GM12872 (cell line): ENCODE measurements at regions not wholly inside any gene's neighbourhood (a gene's known extent, or its start where the extent isn't known, plus 50 kb on each side); places are given as distances from the start of the nearest gene placed in this dataset.

ENCODE experiments used
- TF ChIP-seq, protein P1 (sequence below): IDR thresholded peaks from 3 replicates; pipeline ENCODE4 v1.5.1; 2011; ENCODE audit warnings: low read depth, mild to moderate bottlenecking, low read length, moderate library complexity; ENCODE audit not compliant: insufficient read depth

GRCh38 chr2:228549441-228550007, 368.0 kb upstream of the SPHKAP start:
- TF ChIP-seq, protein P1, sequence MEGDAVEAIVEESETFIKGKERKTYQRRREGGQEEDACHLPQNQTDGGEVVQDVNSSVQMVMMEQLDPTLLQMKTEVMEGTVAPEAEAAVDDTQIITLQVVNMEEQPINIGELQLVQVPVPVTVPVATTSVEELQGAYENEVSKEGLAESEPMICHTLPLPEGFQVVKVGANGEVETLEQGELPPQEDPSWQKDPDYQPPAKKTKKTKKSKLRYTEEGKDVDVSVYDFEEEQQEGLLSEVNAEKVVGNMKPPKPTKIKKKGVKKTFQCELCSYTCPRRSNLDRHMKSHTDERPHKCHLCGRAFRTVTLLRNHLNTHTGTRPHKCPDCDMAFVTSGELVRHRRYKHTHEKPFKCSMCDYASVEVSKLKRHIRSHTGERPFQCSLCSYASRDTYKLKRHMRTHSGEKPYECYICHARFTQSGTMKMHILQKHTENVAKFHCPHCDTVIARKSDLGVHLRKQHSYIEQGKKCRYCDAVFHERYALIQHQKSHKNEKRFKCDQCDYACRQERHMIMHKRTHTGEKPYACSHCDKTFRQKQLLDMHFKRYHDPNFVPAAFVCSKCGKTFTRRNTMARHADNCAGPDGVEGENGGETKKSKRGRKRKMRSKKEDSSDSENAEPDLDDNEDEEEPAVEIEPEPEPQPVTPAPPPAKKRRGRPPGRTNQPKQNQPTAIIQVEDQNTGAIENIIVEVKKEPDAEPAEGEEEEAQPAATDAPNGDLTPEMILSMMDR: no peak

- TF ChIP-seq, protein P1: no peak
These were observed 366.7 kb upstream of the SPHKAP start for GRCh38 chr2:228548230-228548629.

DNA sequence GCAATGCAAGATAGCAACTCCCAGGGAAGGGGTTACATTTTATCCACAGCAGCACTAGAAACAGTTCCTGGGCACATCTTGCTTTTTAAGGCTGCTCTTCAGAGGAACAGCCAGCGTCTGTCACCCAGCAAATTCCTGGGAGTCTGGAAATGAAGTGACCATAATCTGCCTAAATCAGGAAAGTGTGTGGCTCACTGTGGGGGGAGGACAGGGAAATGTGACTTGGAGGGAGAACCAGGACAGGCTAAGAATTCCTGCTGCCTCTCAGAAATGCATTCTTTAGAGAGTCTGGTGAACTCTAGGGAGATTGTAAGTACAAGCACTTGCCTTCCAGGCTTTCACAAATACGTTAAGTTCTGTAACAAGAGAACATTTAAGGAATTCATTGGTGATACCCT, 364.3 kb upstream of the SPHKAP start:
- TF ChIP-seq, protein P1: no peak

DNA sequence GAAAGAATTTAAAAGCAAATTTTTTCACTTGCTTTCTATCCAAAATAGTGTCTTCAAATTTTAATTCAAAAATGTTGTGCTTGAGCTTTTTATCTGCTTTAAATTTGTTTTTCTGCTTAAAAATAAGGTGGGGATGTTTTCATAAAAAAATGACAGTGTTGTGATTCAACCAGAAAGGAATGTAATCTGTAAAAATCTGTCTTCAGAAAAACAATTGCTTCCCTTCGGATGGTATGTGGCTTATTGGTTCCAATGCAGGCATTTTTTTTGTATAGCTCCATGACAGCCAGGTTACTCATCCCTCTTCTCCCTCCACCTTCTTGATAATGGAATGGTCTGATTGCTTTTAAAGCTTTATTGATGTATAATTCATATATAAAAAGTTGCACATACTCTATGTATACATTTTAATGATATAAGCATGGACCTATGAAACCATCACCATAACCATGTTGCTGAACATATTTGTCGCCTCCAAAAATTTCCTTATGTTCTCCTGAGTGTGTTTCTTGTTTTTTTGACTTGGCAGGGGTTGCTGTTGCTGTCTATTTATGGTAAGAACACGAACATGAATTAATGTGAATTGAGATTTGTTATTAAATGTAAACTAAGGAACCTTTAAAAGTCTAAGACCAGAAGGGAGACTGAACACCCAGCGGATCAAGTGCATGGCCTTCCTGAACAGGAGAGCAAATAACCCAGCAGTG, 363.7 kb upstream of the SPHKAP start:
- TF ChIP-seq, protein P1: no peak

DNA sequence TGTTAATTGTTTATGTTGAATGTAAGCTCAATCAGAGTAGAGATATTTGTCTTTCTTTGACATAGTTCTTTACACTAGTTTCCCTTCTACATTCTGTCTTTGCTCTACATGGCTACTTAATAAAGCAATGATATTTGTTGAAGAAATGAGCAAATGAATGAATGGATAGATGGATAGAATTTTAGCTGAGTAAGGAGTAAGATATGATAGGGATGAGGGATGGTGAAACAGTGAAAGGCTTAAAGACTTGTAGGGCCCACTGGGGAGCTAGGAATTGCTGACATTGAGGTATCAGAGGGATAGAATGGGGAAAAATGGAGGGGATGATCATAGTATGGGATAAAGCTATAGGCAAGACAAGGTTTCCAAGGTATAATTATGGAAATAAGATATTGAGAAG, 361.6 kb upstream of the SPHKAP start:
- TF ChIP-seq, protein P1: no peak

DNA sequence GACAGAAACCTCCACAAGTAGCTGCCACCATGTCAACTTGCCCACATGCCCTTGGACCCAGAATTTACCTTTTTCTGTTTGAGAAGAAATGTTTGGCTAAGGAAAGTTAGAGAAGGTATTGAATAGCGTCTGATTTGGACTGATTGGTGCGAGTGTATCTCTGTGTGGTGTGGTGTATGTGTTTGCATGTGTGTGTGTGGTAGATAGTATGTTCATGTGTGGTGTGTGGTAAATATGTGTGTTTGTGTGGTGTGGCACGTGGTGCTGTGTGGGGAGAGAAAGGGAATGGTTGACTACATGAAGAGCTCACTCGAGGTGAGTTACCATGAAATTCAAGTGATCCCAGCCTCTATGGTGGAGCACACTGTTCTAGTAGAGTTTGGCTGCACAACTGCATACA, 360.8 kb upstream of the SPHKAP start:
- TF ChIP-seq, protein P1: no peak

DNA sequence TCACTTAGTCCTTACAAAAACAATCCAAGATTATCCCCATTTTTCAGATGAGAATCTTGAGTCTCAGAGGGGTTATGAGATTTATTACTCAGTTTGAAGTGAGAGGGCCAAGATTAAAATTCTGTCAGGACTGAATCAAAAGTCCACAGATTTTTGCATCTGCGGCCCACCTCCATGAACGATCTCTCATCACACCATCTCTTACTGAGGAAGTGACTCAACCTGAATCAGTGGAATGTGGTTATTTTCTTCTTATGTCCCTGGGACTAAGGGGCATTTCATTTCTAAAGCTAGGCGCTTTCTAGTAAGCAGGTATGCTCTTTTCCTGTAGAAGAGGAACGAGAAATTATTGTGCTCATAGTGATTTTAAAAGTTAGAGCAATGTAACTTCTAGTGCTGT, 360.3 kb upstream of the SPHKAP start:
- TF ChIP-seq, protein P1: no peak
